ENCODE measurements at regions not wholly inside any gene's neighbourhood (a gene's known extent, or its start where the extent isn't known, plus 50 kb on each side); places are given as distances from the start of the nearest gene placed in this dataset.
"Not testable (repeated sequence)": the region's sequence is repeated elsewhere in the genome, so short reads cannot be mapped to it uniquely, and the experiment has no call there.

- H3K36me3 ChIP-seq; intact Hi-C loops (cut with DNase I); H3K4me1 ChIP-seq; H3K9me3 ChIP-seq; H3K4me3 ChIP-seq; H3K27me3 ChIP-seq; ATAC-seq; H3K27ac ChIP-seq; DNase-seq: not testable (repeated sequence)
These were observed 63.8 kb downstream of the OR4A15 start for GRCh38 chr11:55431541-55431940.

DNA sequence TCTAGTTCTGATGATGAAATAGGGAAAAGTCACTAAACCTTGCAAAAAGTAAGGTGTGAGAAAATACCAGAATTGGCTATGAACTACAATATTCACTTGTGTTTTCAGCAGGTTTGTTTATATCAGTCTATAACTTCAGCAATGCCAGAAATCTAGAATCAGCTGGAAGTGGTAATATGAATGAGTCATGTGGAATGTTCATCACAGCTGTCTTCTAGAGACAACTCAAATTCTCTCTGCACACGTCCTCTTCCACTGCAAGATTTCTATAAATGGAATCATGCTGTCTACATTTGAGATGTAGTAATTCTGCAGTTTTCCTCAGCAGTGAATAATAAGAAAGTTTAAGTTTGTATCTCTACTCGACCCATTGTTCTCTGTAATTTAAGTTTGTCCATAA is 89.9 kb downstream of the OR4A15 start:
- H3K27me3 ChIP-seq = no peaks in the 10 kb centered on the region
- H3K9me3 ChIP-seq = peaks cover 0 to 15% of the 10 kb centered on the region in 2 donors
- no peaks in the 10 kb centered on the region for H3K4me1 ChIP-seq
- no peak for DNase-seq
- ATAC-seq = no peak
- H3K36me3 ChIP-seq = no peaks in the 10 kb centered on the region
- H3K4me3 ChIP-seq = no peak overlapping the region
- no peak for TF ChIP-seq CTCF (IDR thresholded peaks at IDR 0.05)
- H3K27ac ChIP-seq = no peak overlapping the region
- intact Hi-C loops (cut with DNase I) = no loop called here

- H3K36me3 ChIP-seq; ATAC-seq; DNase-seq; H3K4me3 ChIP-seq; H3K27ac ChIP-seq; H3K27me3 ChIP-seq; H3K4me1 ChIP-seq; intact Hi-C loops (cut with DNase I): not testable (repeated sequence)
- peaks cover 0 to 16% of the 10 kb centered on the region in 2 donors for H3K9me3 ChIP-seq
These were observed 92.1 kb downstream of the OR4A15 start for GRCh38 chr11:55459871-55460270.

- DNase-seq (no peak), ATAC-seq (no peak)
- H3K27me3 ChIP-seq = no peaks in the 10 kb centered on the region
- no peak overlapping the region for H3K27ac ChIP-seq
- H3K9me3 ChIP-seq = peaks cover 0 to 25% of the 10 kb centered on the region in 2 donors
- no peak for TF ChIP-seq CTCF (IDR thresholded peaks at IDR 0.05)
- no peaks in the 10 kb centered on the region for H3K36me3 ChIP-seq
- H3K4me3 ChIP-seq = no peak overlapping the region
- H3K4me1 ChIP-seq = no peaks in the 10 kb centered on the region
- intact Hi-C loops (cut with DNase I) = no loop called here
These were observed 79.9 kb upstream of the OR4C15 start for GRCh38 chr11:55474321-55474720.

GRCh38 chr11:55481416-55481815 is 72.9 kb upstream of the OR4C15 start:
- no peaks in the 10 kb centered on the region for H3K36me3 ChIP-seq
- no peak overlapping the region for H3K4me3 ChIP-seq
- H3K4me1 ChIP-seq = no peaks in the 10 kb centered on the region
- intact Hi-C loops (cut with DNase I) = no loop called here
- TF ChIP-seq CTCF (IDR thresholded peaks at IDR 0.05) = no peak
- no peaks in the 10 kb centered on the region for H3K27me3 ChIP-seq
- peaks cover 0 to 9% of the 10 kb centered on the region in 2 donors for H3K9me3 ChIP-seq
- no peak for DNase-seq
- ATAC-seq = no peak
- no peak overlapping the region for H3K27ac ChIP-seq

GRCh38 chr11:55497068-55497467 is 57.2 kb upstream of the OR4C15 start:
- H3K4me1 ChIP-seq = no peaks in the 10 kb centered on the region
- H3K27ac ChIP-seq = no peak overlapping the region
- H3K36me3 ChIP-seq = no peaks in the 10 kb centered on the region
- DNase-seq (no peak), ATAC-seq (no peak)
- H3K9me3 ChIP-seq = peaks cover 0 to 42% of the 10 kb centered on the region in 2 donors
- no peak overlapping the region for H3K4me3 ChIP-seq
- H3K27me3 ChIP-seq = no peaks in the 10 kb centered on the region
- intact Hi-C loops (cut with DNase I) = no loop called here
- no peak for TF ChIP-seq CTCF (IDR thresholded peaks at IDR 0.05)

Data from left lung (tissue), 4 donors.